SH-SY5Y (cell line): ENCODE measurements at regions not wholly inside any gene's neighbourhood (a gene's known extent, or its start where the extent isn't known, plus 50 kb on each side); places are given as distances from the start of the nearest gene placed in this dataset.

Experiments used
- GATA2 ChIP-seq: IDR thresholded peaks from 2 replicates; pipeline ENCODE4 v1.6.1; 2011; ENCODE audit warnings: mild to moderate bottlenecking, low read depth, low read length
- GATA3 ChIP-seq: IDR thresholded peaks from 2 replicates; pipeline ENCODE4 v1.6.1; 2011; ENCODE audit warnings: low read depth, mild to moderate bottlenecking, low read length, moderate library complexity

- no peak for TF ChIP-seq GATA3
- TF ChIP-seq GATA2 = no peak
Measured at GRCh38 chr11:112651386-112651785, 309.8 kb upstream of the NCAM1 start.
